ENCODE measurements at regions not wholly inside any gene's neighbourhood (a gene's known extent, or its start where the extent isn't known, plus 50 kb on each side); places are given as distances from the start of the nearest gene placed in this dataset.

GRCh38 chr16:62665269-62665668 lies 629.0 kb upstream of the CDH8 start:
- DNase-seq (ENCODE audit: low read depth) = no peak

GRCh38 chr16:62664566-62664965 lies 628.3 kb upstream of the CDH8 start:
- DNase-seq (ENCODE audit: low read depth) = no peak

GRCh38 chr16:62661435-62661834 lies 625.2 kb upstream of the CDH8 start:
- no peak for DNase-seq (ENCODE audit: low read depth)

- DNase-seq (ENCODE audit: low read depth) = no peak
These were observed 620.9 kb upstream of the CDH8 start for GRCh38 chr16:62657116-62657515.

- no peak for DNase-seq (ENCODE audit: low read depth)
These were observed 616.3 kb upstream of the CDH8 start for GRCh38 chr16:62652441-62653120.

GRCh38 chr16:62648256-62648655 lies 612.0 kb upstream of the CDH8 start:
- DNase-seq (ENCODE audit: low read depth) = no peak

GRCh38 chr16:62644030-62644812 lies 608.0 kb upstream of the CDH8 start:
- no peak for DNase-seq (ENCODE audit: low read depth)

GRCh38 chr16:62642677-62643076 lies 606.4 kb upstream of the CDH8 start:
- DNase-seq (ENCODE audit: low read depth) = no peak

- no peak for DNase-seq (ENCODE audit: low read depth)
These were observed 603.7 kb upstream of the CDH8 start for GRCh38 chr16:62639890-62640289.

GRCh38 chr16:62638964-62639870 lies 603.0 kb upstream of the CDH8 start:
- no peak for DNase-seq (ENCODE audit: low read depth)

GRCh38 chr16:62638324-62638911 lies 602.2 kb upstream of the CDH8 start:
- no peak for DNase-seq (ENCODE audit: low read depth)

GRCh38 chr16:62625326-62625725 lies 589.1 kb upstream of the CDH8 start:
- no peak for DNase-seq (ENCODE audit: low read depth)

GRCh38 chr16:62620275-62620674 lies 584.0 kb upstream of the CDH8 start:
- no peak for DNase-seq (ENCODE audit: low read depth)

GRCh38 chr16:62615526-62615925 lies 579.3 kb upstream of the CDH8 start:
- DNase-seq (ENCODE audit: low read depth) = no peak

- no peak for DNase-seq (ENCODE audit: low read depth)
These were observed 574.1 kb upstream of the CDH8 start for GRCh38 chr16:62610291-62610690.

- no peak for DNase-seq (ENCODE audit: low read depth)
These were observed 566.6 kb upstream of the CDH8 start for GRCh38 chr16:62602790-62603189.

GRCh38 chr16:62597875-62598274 lies 561.6 kb upstream of the CDH8 start:
- no peak for DNase-seq (ENCODE audit: low read depth)

GRCh38 chr16:62596584-62596983 lies 560.3 kb upstream of the CDH8 start:
- no peak for DNase-seq (ENCODE audit: low read depth)

- no peak for DNase-seq (ENCODE audit: low read depth)
These were observed 559.9 kb upstream of the CDH8 start for GRCh38 chr16:62596125-62596524.

GRCh38 chr16:62586128-62586862 lies 550.1 kb upstream of the CDH8 start:
- DNase-seq (ENCODE audit: low read depth) = no peak

GRCh38 chr16:62585041-62585545 lies 548.9 kb upstream of the CDH8 start:
- no peak for DNase-seq (ENCODE audit: low read depth)

All from renal cortical epithelial cell (primary cell).